CD4-positive, alpha-beta T cell (primary cell): ENCODE measurements at regions not wholly inside any gene's neighbourhood (a gene's known extent, or its start where the extent isn't known, plus 50 kb on each side); places are given as distances from the start of the nearest gene placed in this dataset.

ENCODE experiments used
- ATAC-seq: fragments of 200-7000 bp; cut with Tn5 transposase; one replicate; pipeline ENCODE4 v1.10.0; 2022; ENCODE audit warnings: mild to moderate bottlenecking; ENCODE audit not compliant: poor library complexity
- CTCF ChIA-PET: fragments of 350-600 bp; sonication (Branson Sonifier 250); formaldehyde crosslinking; loops from one replicate; lab custom pipeline; 2021; ENCODE audit warnings: antibody characterized with exemption, inconsistent platforms; lab: Charles Lee
- POLR2A ChIA-PET: fragments of 350-600 bp; sonication (Branson Sonifier 250); formaldehyde crosslinking; loops from one replicate; lab custom pipeline; 2021; ENCODE audit warnings: antibody characterized with exemption, inconsistent platforms; lab: Charles Lee
- DNase-seq, 14 experiments: peaks; one replicate each; pipeline ENCODE4 v3.0.0-alpha.2; 2013 to 2020; ENCODE audit warnings: mixed read lengths in 2 of 14
- H3K27ac ChIP-seq, 2 donors: one replicate each; pipeline versions ENCODE4 v1.5.1 to v1.7.0; 2013; ENCODE audit warnings: low read length in 2 of 2, low read depth in 1 of 2, mild to moderate bottlenecking in 1 of 2
- H3K27me3 ChIP-seq, 2 experiments: 1 replicate in 1 of 2; 2 replicates in 1 of 2; pipeline versions ENCODE4 v1.6.1 to v1.7.0; 2013; ENCODE audit warnings: low read length in 2 of 2, control low read depth in 1 of 2, mild to moderate bottlenecking in 1 of 2, moderate library complexity in 1 of 2; ENCODE audit not compliant: insufficient read depth in 2 of 2, control insufficient read depth in 1 of 2
- H3K36me3 ChIP-seq: one replicate; pipeline ENCODE4 v1.6.1; 2013; ENCODE audit warnings: low read length, control low read depth; ENCODE audit not compliant: insufficient read depth
- H3K4me1 ChIP-seq: one replicate; pipeline ENCODE4 v1.6.1; 2013; ENCODE audit warnings: low read length, control low read depth; ENCODE audit not compliant: insufficient read depth
- H3K4me3 ChIP-seq: one replicate; pipeline ENCODE4 v1.5.1; 2013; ENCODE audit warnings: mild to moderate bottlenecking, low read length, moderate library complexity
- H3K9me3 ChIP-seq, 2 experiments: 1 replicate in 1 of 2; 2 replicates in 1 of 2; pipeline versions ENCODE4 v1.6.1 to v1.7.0; 2013; ENCODE audit warnings: low read length in 2 of 2, mild to moderate bottlenecking in 2 of 2, control low read depth in 1 of 2, moderate library complexity in 1 of 2; ENCODE audit not compliant: control insufficient read depth in 1 of 2, insufficient read depth in 1 of 2
- H3K27ac Mint-ChIP-seq: one replicate; pipeline ENCODE4 v1.8.0; 2020; ENCODE audit warnings: mixed read lengths
- H3K27me3 Mint-ChIP-seq: one replicate; pipeline ENCODE4 v1.8.0; 2021; ENCODE audit warnings: mixed read lengths
- H3K36me3 Mint-ChIP-seq: one replicate; pipeline ENCODE4 v1.8.0; 2021; ENCODE audit warnings: low read depth, mixed read lengths
- H3K4me1 Mint-ChIP-seq: one replicate; pipeline ENCODE4 v1.8.0; 2021; ENCODE audit warnings: low read depth, mixed read lengths
- H3K4me3 Mint-ChIP-seq: one replicate; pipeline ENCODE4 v1.8.0; 2020; ENCODE audit warnings: mild to moderate bottlenecking, mixed read lengths
- H3K9me3 Mint-ChIP-seq: one replicate; pipeline ENCODE4 v1.8.0; 2020; ENCODE audit warnings: mixed read lengths
- CTCF ChIP-seq: fragments of 200-600 bp; IDR thresholded peaks from one replicate; pipeline ENCODE4 v1.8.0; 2022; ENCODE audit warnings: antibody characterized with exemption, mild to moderate bottlenecking
- intact Hi-C, 2 experiments: fragments of 100-400 bp; cut with DNase I in 1 of 2; cut with micrococcal nuclease in 1 of 2; formaldehyde crosslinking; loops; one replicate each; pipeline versions ENCODE4 v1.15.1 to v1.9.0; 2023 to 2025; cut with DNase I, micrococcal nuclease

GRCh38 chr3:70863049-70863448 is 550.6 kb upstream of the MDFIC2 start:
- Mint-ChIP-seq H3K4me1 (no peaks in the 10 kb centered on the region), H3K36me3 (no peaks in the 10 kb centered on the region), H3K4me3 (no peak overlapping the region), H3K27me3 (peaks cover 13% of the 10 kb centered on the region), H3K27ac (no peak overlapping the region), H3K9me3 (no peaks in the 10 kb centered on the region)
- H3K36me3 ChIP-seq: no peaks in the 10 kb centered on the region
- peaks cover 0 to 6% of the 10 kb centered on the region in 2 experiments for H3K9me3 ChIP-seq
- TF ChIP-seq CTCF: no peak
- intact Hi-C loops: no loop called here
- no peaks in the 10 kb centered on the region for H3K4me1 ChIP-seq
- H3K4me3 ChIP-seq: no peak overlapping the region
- DNase-seq (no peak), ATAC-seq (no peak)
- H3K27me3 ChIP-seq: peaks cover 0 to 3% of the 10 kb centered on the region in 2 experiments
- H3K27ac ChIP-seq: no peak overlapping the region
- ChIA-PET CTCF (no interaction called here), POLR2A (no interaction called here)

DNA sequence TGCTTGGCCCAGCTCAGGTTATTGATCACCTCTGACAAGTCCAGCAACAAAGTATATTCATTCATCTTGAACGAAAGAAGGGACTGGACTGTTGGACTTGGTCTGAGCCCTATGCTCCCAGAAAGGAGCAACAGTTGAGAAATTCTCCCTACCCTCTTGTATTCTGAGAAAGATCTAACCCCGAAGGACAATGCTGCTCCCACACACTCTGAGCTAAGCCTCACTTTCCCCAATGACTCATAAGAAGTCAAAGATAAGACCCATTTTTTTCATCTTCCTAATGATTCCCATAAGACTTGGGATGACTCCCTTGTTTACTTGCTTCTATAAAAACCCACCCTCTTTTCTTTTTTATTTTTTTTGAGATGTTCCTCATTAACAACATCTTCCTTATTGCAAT is 549.4 kb upstream of the MDFIC2 start:
- no peaks in the 10 kb centered on the region for H3K4me1 ChIP-seq
- no peaks in the 10 kb centered on the region for H3K36me3 Mint-ChIP-seq

GRCh38 chr3:70861234-70861633 is 548.8 kb upstream of the MDFIC2 start:
- no peak for ATAC-seq
- no peak overlapping the region for H3K4me3 Mint-ChIP-seq
- POLR2A ChIA-PET: no interaction called here

More for the DNA sequence above, 549.4 kb upstream of the MDFIC2 start:
- DNase-seq (no peak), ATAC-seq (no peak)
- Mint-ChIP-seq H3K27ac (no peak overlapping the region), H3K4me3 (no peak overlapping the region), H3K4me1 (no peaks in the 10 kb centered on the region), H3K27me3 (peaks cover 13% of the 10 kb centered on the region), H3K9me3 (no peaks in the 10 kb centered on the region)
- Histone ChIP-seq H3K36me3 (no peaks in the 10 kb centered on the region), H3K9me3 (peaks cover 0 to 6% of the 10 kb centered on the region in 2 experiments), H3K4me3 (no peak overlapping the region), H3K27me3 (peaks cover 0 to 3% of the 10 kb centered on the region in 2 experiments), H3K27ac (no peak overlapping the region)
- ChIA-PET CTCF (no interaction called here), POLR2A (no interaction called here)
- intact Hi-C loops: no loop called here
- TF ChIP-seq CTCF: no peak

More at GRCh38 chr3:70861234-70861633, 548.8 kb upstream of the MDFIC2 start:
- Mint-ChIP-seq H3K27ac (no peak overlapping the region), H3K9me3 (no peaks in the 10 kb centered on the region), H3K4me1 (no peaks in the 10 kb centered on the region), H3K27me3 (peaks cover 13% of the 10 kb centered on the region), H3K36me3 (no peaks in the 10 kb centered on the region)
- TF ChIP-seq CTCF: no peak
- no peak for DNase-seq
- peaks cover 0 to 6% of the 10 kb centered on the region in 2 experiments for H3K9me3 ChIP-seq
- no peak overlapping the region for H3K4me3 ChIP-seq
- CTCF ChIA-PET: no interaction called here
- H3K36me3 ChIP-seq: no peaks in the 10 kb centered on the region
- intact Hi-C loops: no loop called here
- no peak overlapping the region for H3K27ac ChIP-seq
- peaks cover 0 to 3% of the 10 kb centered on the region in 2 experiments for H3K27me3 ChIP-seq
- H3K4me1 ChIP-seq: no peaks in the 10 kb centered on the region
